ENCODE measurements at regions not wholly inside any gene's neighbourhood (a gene's known extent, or its start where the extent isn't known, plus 50 kb on each side); places are given as distances from the start of the nearest gene placed in this dataset.
"Not testable (repeated sequence)": the region's sequence is repeated elsewhere in the genome, so short reads cannot be mapped to it uniquely, and the experiment has no call there.

DNA sequence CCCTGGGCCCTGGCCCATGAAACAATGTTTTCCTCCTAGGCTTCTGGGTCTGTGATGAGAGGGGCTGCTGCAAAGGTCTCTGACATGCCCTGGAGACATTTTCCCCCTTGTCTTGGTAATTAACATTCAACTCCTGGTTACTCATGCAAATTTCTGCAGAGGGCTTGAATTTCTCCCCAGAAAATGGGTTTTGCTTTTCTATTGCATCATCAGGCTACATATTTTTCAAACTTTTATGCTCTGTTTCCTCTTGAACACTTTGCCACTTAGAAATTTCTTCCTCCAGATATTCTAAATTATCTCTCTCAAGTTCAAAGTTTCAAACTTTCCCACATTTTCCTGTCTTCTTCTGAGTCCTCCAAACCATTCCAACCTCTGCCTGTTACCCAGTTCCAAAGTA, 98.2 kb upstream of the TCF21 start:
- H3K9me3 ChIP-seq (replicated peaks); H3K4me1 ChIP-seq; H3K27me3 ChIP-seq; H3K36me3 ChIP-seq; DNase-seq; H3K4me3 ChIP-seq; H3K27ac ChIP-seq: not testable (repeated sequence)

DNA sequence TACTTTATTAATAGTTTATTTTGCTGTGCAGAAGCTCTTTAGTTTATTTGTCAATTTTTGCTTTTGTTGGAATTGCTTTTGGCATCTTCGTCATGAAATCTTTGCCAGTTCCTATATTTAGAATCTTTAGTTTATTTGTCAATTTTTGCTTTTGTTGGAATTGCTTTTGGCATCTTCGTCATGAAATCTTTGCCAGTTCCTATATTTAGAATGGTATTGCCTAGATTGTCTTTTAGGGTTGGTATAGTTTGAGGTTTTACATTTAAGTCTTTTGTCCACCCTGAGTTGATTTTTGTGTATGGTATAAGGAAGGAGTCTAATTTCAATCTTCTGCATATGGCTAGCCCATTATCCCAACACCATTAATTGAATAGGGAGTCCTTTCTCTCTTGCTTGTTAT, 93.9 kb upstream of the TCF21 start:
- H3K27me3 ChIP-seq; DNase-seq; H3K36me3 ChIP-seq; H3K4me3 ChIP-seq; H3K9me3 ChIP-seq (replicated peaks); H3K4me1 ChIP-seq; H3K27ac ChIP-seq: not testable (repeated sequence)

DNA sequence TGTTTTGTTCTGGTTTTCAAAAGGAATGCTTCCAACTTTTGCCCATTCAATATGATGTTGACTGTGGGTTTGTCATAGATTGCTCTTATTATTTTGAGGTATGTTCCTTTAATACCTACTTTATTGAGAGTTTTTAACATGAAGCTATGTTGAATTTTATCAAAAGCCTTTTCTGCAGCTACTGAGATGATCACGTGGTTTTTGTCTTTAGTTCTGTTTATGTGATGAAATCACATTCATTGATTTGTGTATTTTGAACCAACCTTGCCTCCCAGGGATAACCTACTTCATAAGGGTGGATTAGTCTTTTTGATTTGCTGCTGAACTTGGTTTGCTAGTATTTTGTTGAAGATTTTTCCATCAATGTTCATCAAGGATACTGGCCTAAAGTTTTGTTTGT, 92.7 kb upstream of the TCF21 start:
- Histone ChIP-seq H3K4me3 (no peak overlapping the region), H3K9me3 (replicated peaks) (peaks cover 3% of the 10 kb centered on the region; the same call in 1 of the 2 replicates), H3K4me1 (no peaks in the 10 kb centered on the region), H3K27ac (no peak overlapping the region), H3K36me3 (no peaks in the 10 kb centered on the region), H3K27me3 (no peaks in the 10 kb centered on the region)
- no peak for DNase-seq

DNA sequence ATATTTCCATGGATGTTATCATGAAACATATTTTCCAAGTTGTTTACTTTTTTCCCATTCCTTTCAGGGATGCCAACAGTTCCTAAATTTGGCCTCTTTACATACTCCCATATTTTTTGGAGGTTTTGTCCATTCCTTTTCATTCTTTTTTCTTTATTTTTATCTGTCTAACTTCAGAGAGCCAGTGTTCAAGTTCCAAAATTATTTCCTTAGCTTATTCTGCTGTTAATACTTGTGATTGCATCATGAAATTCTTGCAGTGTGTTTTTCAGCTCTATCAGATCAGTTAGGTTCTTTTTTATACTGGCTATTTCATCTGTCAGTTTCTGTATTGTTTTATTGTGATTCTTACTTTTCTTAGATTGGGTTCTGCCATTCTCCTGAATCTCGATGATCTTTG, 89.9 kb upstream of the TCF21 start:
- Histone ChIP-seq H3K9me3 (replicated peaks) (no peaks in the 10 kb centered on the region), H3K36me3 (no peaks in the 10 kb centered on the region), H3K4me1 (no peaks in the 10 kb centered on the region), H3K27me3 (no peaks in the 10 kb centered on the region), H3K4me3 (no peak overlapping the region), H3K27ac (no peak overlapping the region)
- no peak for DNase-seq

DNA sequence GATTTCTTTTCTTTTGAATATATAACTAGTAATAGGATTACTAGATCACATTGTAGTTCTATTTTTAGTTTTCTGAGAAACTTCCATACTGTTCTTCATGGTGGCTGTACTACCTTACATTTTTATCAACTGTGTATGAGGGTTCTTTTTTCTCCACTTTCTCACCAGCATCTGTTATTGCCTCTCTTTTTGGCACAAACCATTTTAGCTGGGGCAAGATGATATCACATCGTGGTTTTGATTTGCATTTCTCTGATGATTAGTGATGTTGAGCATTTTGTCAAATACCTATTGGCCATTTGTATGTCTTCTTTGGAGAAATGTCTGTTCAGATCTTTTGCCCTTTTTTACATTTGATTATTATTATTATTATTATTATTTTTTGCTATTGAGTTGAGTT, 86.1 kb upstream of the TCF21 start:
- Histone ChIP-seq H3K36me3 (no peaks in the 10 kb centered on the region), H3K9me3 (replicated peaks) (no peaks in the 10 kb centered on the region), H3K4me3 (no peak overlapping the region), H3K4me1 (no peaks in the 10 kb centered on the region), H3K27ac (no peak overlapping the region), H3K27me3 (no peaks in the 10 kb centered on the region)
- no peak for DNase-seq

DNA sequence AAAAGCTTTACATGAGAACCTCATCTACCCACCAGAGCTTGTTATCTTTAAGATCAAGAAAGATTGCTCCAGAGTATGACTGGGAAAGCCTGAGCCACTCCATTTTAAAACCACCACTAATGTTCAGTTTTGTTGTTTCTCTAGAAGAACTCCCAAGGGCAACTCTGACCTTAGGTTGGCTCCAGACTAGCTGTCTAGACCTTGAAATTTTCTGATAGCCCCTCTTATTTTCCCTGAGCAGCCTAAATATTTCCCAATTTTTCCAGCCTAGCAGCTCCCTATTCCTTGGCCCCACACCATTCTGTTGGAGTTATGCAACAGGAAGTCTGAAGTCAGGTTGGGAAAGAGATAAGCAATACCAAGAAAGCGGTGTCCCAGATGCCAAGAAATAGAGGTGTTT, 84.6 kb upstream of the TCF21 start:
- Histone ChIP-seq H3K9me3 (replicated peaks) (no peaks in the 10 kb centered on the region), H3K27me3 (no peaks in the 10 kb centered on the region), H3K4me1 (no peaks in the 10 kb centered on the region), H3K27ac (no peak overlapping the region), H3K36me3 (no peaks in the 10 kb centered on the region), H3K4me3 (no peak overlapping the region)
- DNase-seq = no peak

DNA sequence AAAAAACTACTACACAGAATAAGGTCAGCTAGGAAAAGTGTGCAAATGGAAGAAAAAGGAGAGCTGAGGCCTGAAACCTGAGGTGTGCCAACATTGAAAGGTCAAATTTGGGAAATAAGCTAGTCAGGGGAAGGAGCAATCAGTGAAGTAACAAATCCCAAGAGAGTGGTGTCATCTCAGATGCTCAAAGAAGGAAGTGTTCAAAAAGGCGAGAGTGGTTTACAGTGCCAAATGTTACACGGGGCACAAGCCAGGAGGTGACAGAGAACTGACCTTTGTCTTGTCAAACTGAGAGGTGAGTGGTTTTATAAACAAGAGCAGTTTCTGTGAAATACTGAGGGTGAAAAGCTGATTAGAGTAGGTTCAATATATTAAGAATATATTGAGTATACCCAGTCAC, 83.0 kb upstream of the TCF21 start:
- H3K27me3 ChIP-seq = no peaks in the 10 kb centered on the region
- H3K27ac ChIP-seq = no peak overlapping the region
- no peak overlapping the region for H3K4me3 ChIP-seq
- no peaks in the 10 kb centered on the region for H3K9me3 ChIP-seq (replicated peaks)
- H3K36me3 ChIP-seq = no peaks in the 10 kb centered on the region
- no peak for DNase-seq
- H3K4me1 ChIP-seq = no peaks in the 10 kb centered on the region

DNA sequence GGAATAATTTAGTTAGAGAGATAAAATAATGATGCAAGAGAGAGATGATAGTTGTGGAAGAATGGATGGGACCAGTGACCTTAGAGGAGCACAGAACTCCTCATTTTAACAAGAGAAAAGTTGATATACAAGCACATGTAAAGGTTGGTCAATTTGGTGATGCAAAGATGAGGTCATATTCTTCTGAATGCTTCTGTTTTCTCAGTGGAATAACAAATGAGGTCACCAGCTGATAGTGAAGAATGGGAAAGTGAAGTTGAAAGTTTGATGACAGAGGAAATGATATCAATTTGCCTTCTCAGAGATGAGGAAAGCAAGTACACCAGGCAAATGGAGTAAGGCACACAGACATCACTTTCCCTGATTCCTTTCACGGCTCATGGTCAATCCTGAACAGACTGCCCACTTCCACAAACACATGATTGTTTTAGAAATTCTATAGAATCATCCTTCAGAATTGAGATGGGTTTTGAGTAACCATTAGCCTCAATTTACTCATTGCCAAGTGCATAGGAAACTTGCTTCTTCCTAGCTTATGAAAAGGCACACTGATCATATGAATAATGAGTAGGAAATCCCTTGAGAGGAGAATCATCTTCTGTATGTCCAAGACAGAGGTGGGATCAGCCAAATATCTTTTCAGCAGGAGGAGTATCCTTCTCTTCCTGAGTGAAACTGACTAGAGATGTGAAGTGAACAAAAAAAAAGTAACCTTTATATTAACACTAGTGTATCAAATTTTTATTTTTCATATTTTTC, 82.4 kb upstream of the TCF21 start:
- Histone ChIP-seq H3K9me3 (replicated peaks) (no peaks in the 10 kb centered on the region), H3K27me3 (no peaks in the 10 kb centered on the region), H3K27ac (no peak overlapping the region), H3K4me1 (no peaks in the 10 kb centered on the region), H3K36me3 (no peaks in the 10 kb centered on the region), H3K4me3 (no peak overlapping the region)
- no peak for DNase-seq

DNA sequence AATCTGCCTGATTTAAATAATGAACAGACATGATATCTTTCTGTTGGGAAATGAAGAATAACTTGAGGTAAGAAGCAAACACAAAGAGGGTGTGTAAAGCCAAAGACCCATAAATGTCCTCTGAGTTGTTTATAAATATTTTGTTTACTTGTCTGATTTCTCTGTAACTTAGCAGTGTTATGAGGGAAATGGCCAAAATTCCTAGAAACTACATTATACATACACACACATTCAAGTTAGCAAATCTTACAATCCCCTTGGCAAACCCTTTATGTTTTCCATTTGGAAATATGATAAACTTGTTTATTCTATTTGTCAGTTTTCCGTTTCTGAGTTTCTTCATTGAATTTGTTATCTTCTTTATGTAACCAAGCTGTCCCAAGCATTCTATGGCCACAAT, 81.4 kb upstream of the TCF21 start:
- no peaks in the 10 kb centered on the region for H3K4me1 ChIP-seq
- H3K9me3 ChIP-seq (replicated peaks) = no peaks in the 10 kb centered on the region
- no peak for DNase-seq
- H3K27ac ChIP-seq = no peak overlapping the region
- no peaks in the 10 kb centered on the region for H3K27me3 ChIP-seq
- no peaks in the 10 kb centered on the region for H3K36me3 ChIP-seq
- no peak overlapping the region for H3K4me3 ChIP-seq

DNA sequence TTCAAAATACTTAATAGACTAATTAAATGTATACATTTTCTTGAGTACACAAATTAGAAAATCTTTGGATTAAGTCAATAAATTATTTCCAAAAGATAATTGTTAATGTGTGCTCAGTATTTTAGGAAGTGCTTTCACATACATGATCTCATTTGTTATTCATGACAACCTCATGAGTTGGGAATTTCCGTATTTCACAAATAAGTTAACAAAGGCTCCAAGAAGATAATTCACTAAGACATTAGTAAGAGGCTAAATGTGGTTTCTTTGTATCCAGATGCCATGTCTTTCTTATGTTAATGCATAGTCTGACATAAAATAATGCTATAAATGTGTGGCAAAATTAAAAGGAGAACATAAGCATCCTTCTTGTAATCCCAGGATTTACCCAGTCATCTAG, 79.5 kb upstream of the TCF21 start:
- no peaks in the 10 kb centered on the region for H3K27me3 ChIP-seq
- H3K27ac ChIP-seq = no peak overlapping the region
- DNase-seq = no peak
- H3K9me3 ChIP-seq (replicated peaks) = no peaks in the 10 kb centered on the region
- H3K4me3 ChIP-seq = no peak overlapping the region
- H3K36me3 ChIP-seq = no peaks in the 10 kb centered on the region
- no peaks in the 10 kb centered on the region for H3K4me1 ChIP-seq

DNA sequence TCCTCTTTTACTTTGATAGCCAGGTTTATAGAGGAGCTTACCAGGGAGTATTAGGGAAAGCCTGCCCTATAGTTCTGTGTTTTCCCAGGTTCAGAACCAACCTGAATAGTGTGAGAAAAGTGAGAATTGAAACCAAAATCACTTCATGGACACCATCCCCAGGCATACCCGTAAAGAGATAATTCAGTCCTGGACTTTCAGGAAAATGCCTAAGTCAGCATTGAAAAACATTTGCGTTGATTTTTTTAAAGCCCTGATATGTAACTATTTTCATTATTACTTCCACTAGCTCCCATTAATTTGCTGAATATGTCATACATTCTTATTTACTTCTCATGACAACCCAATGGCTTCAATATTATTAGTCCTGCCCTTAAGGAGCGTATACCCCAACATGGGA, 77.4 kb upstream of the TCF21 start:
- no peak for DNase-seq
- Histone ChIP-seq H3K27me3 (no peaks in the 10 kb centered on the region), H3K27ac (no peak overlapping the region)

DNA sequence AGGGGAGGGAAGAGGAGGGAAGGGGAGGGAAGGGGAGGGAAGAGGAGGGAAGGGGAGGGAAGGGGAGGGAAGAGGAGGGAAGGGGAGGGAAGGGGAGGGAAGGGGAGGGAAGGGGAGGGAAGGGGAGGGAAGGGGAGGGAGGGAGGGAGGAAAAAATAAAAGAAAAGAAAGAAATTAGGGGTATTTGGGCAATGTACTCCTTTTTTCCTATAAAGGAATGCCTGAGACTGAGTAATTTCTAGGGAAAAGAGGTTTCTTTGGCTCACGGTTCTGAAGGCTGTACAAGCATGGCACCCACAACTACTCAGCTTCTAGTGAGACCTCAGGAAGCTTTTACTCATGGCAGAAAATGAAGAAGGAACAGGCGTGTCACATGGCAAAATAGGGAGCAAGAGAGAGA, 76.5 kb upstream of the TCF21 start:
- H3K27ac ChIP-seq; H3K4me1 ChIP-seq; H3K27me3 ChIP-seq; DNase-seq; H3K9me3 ChIP-seq (replicated peaks); H3K36me3 ChIP-seq; H3K4me3 ChIP-seq: not testable (repeated sequence)

More for the DNA sequence above, 77.4 kb upstream of the TCF21 start:
- Histone ChIP-seq H3K9me3 (replicated peaks) (no peaks in the 10 kb centered on the region), H3K4me1 (no peaks in the 10 kb centered on the region), H3K4me3 (no peak overlapping the region), H3K36me3 (no peaks in the 10 kb centered on the region)

DNA sequence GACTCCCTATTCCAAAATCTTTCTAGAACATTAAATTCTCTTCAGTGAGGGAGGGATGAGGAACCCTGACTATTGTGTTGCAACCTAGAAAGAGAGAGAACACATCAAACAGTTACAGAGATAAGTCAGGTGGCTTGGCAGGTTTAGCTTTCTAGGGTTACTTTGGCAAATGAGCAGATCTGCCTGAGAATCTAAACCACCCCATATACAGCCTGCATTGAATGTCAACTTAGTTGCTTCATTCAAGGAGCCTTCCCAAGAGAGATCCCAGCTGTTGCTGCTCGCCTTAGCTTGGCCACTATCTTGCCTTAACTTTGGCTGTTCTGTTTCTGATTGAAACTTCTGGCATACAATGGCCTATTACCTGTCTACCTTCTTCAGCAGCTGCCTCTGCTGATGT, 74.7 kb upstream of the TCF21 start:
- H3K36me3 ChIP-seq = no peaks in the 10 kb centered on the region
- no peaks in the 10 kb centered on the region for H3K27me3 ChIP-seq
- DNase-seq = no peak
- H3K4me1 ChIP-seq = no peaks in the 10 kb centered on the region
- H3K9me3 ChIP-seq (replicated peaks) = no peaks in the 10 kb centered on the region
- no peak overlapping the region for H3K4me3 ChIP-seq
- no peak overlapping the region for H3K27ac ChIP-seq

DNA sequence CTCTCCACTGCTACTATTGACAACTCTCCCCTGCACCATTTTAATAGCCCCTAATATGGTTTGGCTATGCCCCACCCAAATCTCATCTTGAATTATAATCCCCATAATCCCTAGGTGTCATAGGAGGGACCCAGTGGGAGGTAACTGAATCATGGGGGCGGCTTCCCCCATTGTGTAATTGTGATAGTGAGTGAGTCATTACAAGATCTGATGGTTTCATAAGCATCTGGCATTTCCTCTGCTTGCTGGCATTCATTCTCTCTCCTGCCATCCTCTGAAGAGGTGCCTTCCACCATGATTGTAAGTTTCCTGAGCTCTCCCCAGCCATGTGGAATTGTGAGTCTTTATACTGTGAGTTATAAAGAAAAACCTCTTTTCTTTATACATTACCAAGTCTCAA, 74.1 kb upstream of the TCF21 start:
- Histone ChIP-seq H3K9me3 (replicated peaks) (no peaks in the 10 kb centered on the region), H3K27ac (no peak overlapping the region), H3K27me3 (no peaks in the 10 kb centered on the region), H3K4me1 (no peaks in the 10 kb centered on the region), H3K36me3 (no peaks in the 10 kb centered on the region), H3K4me3 (no peak overlapping the region)
- no peak for DNase-seq

DNA sequence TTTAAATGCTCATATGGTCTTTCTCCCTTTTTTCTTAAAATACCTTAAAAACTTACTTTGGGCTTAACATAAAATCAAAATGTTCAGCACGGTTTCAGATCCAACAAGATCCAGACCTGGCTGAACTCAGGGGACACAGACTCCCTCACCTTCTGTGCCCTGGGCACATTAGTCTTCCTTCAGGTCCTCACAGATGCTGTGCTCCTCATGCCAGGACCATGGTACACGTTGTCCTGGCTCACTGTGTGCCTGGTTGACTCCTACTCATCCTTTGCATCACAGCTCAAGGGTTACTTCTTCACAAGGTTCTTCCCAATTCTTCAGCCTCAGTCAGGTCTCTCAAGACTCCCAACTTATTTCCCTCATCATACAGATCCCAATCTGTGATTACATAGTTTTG, 73.6 kb upstream of the TCF21 start:
- H3K36me3 ChIP-seq = no peaks in the 10 kb centered on the region
- no peak overlapping the region for H3K27ac ChIP-seq
- no peaks in the 10 kb centered on the region for H3K27me3 ChIP-seq
- no peak for DNase-seq
- H3K4me3 ChIP-seq = no peak overlapping the region
- H3K4me1 ChIP-seq = no peaks in the 10 kb centered on the region
- no peaks in the 10 kb centered on the region for H3K9me3 ChIP-seq (replicated peaks)

DNA sequence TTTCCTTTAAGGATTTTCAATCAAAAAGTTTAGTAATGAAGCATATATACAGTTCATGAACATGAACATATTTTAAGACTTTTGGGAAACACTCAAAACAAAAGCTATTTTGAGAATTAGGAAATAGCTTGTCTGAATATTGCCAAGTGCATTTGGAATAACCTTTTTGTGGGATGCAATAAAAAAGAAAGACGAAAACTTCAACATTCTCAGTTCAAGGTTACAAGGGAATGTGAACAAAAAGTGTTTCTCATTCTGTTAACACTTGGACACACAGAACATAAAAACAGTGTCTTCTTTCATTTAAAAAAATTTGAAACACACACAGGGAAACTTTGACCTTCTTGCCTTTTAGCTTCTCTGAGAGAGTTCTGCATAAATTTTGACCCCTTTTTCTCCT, 72.7 kb upstream of the TCF21 start:
- no peak overlapping the region for H3K4me3 ChIP-seq
- DNase-seq = no peak
- no peaks in the 10 kb centered on the region for H3K4me1 ChIP-seq
- no peaks in the 10 kb centered on the region for H3K36me3 ChIP-seq
- H3K27me3 ChIP-seq = no peaks in the 10 kb centered on the region
- no peaks in the 10 kb centered on the region for H3K9me3 ChIP-seq (replicated peaks)
- H3K27ac ChIP-seq = no peak overlapping the region
